ENCODE measurements at regions not wholly inside any gene's neighbourhood (a gene's known extent, or its start where the extent isn't known, plus 50 kb on each side); places are given as distances from the start of the nearest gene placed in this dataset.

- H3K4me1 Mint-ChIP-seq (ENCODE audit: unreplicated experiment), result no peaks in the 10 kb centered on the region
- no peak overlapping the region for H3K27ac Mint-ChIP-seq
- H3K36me3 Mint-ChIP-seq, result no peaks in the 10 kb centered on the region
- no peak overlapping the region for H3K4me3 Mint-ChIP-seq
- peaks cover 3% of the 10 kb centered on the region for H3K9me3 Mint-ChIP-seq
- no peak for TF ChIP-seq CTCF (conservative IDR thresholded peaks at IDR 0.05)
- no peaks in the 10 kb centered on the region for H3K27me3 Mint-ChIP-seq
- no peak for DNase-seq (ENCODE audit: extremely low spot score, unreplicated experiment)
These were observed 85.7 kb downstream of the SUCLG1 start for GRCh38 chr2:84373391-84373790.

GRCh38 chr2:84362541-84362940 lies 96.5 kb downstream of the SUCLG1 start:
- no peak overlapping the region for H3K4me3 Mint-ChIP-seq
- no peaks in the 10 kb centered on the region for H3K4me1 Mint-ChIP-seq (ENCODE audit: unreplicated experiment)
- no peak overlapping the region for H3K27ac Mint-ChIP-seq
- no peaks in the 10 kb centered on the region for H3K36me3 Mint-ChIP-seq
- no peaks in the 10 kb centered on the region for H3K27me3 Mint-ChIP-seq
- TF ChIP-seq CTCF (conservative IDR thresholded peaks at IDR 0.05), result no peak
- H3K9me3 Mint-ChIP-seq, result no peaks in the 10 kb centered on the region
- DNase-seq (ENCODE audit: extremely low spot score, unreplicated experiment), result no peak

- Mint-ChIP-seq H3K27ac (no peak overlapping the region), H3K4me3 (no peak overlapping the region)
- no peak for TF ChIP-seq CTCF (conservative IDR thresholded peaks at IDR 0.05)
These were observed 121.0 kb downstream of the SUCLG1 start for GRCh38 chr2:84338069-84338468.

GRCh38 chr2:84327645-84328249 lies 131.3 kb downstream of the SUCLG1 start:
- no peak overlapping the region for H3K4me3 Mint-ChIP-seq
- no peak for TF ChIP-seq CTCF (conservative IDR thresholded peaks at IDR 0.05)
- no peak for DNase-seq (ENCODE audit: extremely low spot score, unreplicated experiment)

More at GRCh38 chr2:84338069-84338468, 121.0 kb downstream of the SUCLG1 start:
- Mint-ChIP-seq H3K9me3 (no peaks in the 10 kb centered on the region), H3K36me3 (no peaks in the 10 kb centered on the region), H3K27me3 (no peaks in the 10 kb centered on the region), H3K4me1 (ENCODE audit: unreplicated experiment) (no peaks in the 10 kb centered on the region)
- DNase-seq (ENCODE audit: extremely low spot score, unreplicated experiment), result no peak

GRCh38 chr2:84326831-84327432 lies 132.1 kb downstream of the SUCLG1 start:
- Mint-ChIP-seq H3K27ac (no peak overlapping the region), H3K4me3 (no peak overlapping the region), H3K36me3 (no peaks in the 10 kb centered on the region), H3K9me3 (no peaks in the 10 kb centered on the region), H3K4me1 (ENCODE audit: unreplicated experiment) (no peaks in the 10 kb centered on the region), H3K27me3 (peaks cover 9% of the 10 kb centered on the region)
- no peak for DNase-seq (ENCODE audit: extremely low spot score, unreplicated experiment)
- TF ChIP-seq CTCF (conservative IDR thresholded peaks at IDR 0.05), result no peak

More at GRCh38 chr2:84327645-84328249, 131.3 kb downstream of the SUCLG1 start:
- Mint-ChIP-seq H3K27ac (no peak overlapping the region), H3K9me3 (no peaks in the 10 kb centered on the region), H3K27me3 (peaks cover 9% of the 10 kb centered on the region), H3K36me3 (no peaks in the 10 kb centered on the region), H3K4me1 (ENCODE audit: unreplicated experiment) (no peaks in the 10 kb centered on the region)
